Prostate gland (tissue), 2 donors: ENCODE measurements at regions not wholly inside any gene's neighbourhood (a gene's known extent, or its start where the extent isn't known, plus 50 kb on each side); places are given as distances from the start of the nearest gene placed in this dataset.

ENCODE experiments used
- POLR2A ChIP-seq: fragments of 450-650 bp; IDR thresholded peaks from one replicate; pipeline ENCODE4 v1.6.1; 2016; ENCODE audit warnings: antibody characterized with exemption, mild to moderate bottlenecking
- POLR2AphosphoS5 ChIP-seq: sonication (generic); formaldehyde crosslinking; IDR thresholded peaks from one replicate; pipeline ENCODE4 v1.6.1; 2017; ENCODE audit warnings: antibody characterized with exemption
- TF ChIP-seq, protein P1 (sequence below), 4 experiments: fragments of 200-600 bp in 2 of 4; fragments of 450-650 bp in 2 of 4; sonication (generic) in 2 of 4; IDR thresholded peaks; 1 replicate in 3 of 4; 2 replicates in 1 of 4; pipeline ENCODE4 v1.5.1; 2016 to 2019; ENCODE audit warnings: antibody characterized with exemption in 4 of 4, mild to moderate bottlenecking in 2 of 4, moderate library complexity in 2 of 4

DNA sequence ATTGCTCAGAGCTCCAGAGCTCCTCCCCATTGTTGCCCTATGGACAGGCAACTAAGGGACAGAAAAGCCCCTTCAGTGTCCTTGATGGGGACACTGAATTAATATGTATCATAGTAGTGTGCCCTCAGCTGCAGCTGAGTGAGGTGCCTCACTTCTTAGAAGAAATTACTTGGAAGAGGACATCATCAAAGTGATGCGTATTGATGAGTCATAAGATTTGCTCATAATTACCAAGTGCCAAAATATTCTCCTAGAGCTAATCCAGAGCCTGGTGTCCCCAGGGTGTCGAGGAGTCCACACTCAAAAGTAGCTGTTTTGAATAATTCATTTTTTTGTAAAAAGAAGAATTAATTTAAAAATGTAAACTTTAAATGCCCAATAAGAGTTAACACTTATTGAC is 200.7 kb upstream of the SEMA6D start:
- TF ChIP-seq, protein P1, sequence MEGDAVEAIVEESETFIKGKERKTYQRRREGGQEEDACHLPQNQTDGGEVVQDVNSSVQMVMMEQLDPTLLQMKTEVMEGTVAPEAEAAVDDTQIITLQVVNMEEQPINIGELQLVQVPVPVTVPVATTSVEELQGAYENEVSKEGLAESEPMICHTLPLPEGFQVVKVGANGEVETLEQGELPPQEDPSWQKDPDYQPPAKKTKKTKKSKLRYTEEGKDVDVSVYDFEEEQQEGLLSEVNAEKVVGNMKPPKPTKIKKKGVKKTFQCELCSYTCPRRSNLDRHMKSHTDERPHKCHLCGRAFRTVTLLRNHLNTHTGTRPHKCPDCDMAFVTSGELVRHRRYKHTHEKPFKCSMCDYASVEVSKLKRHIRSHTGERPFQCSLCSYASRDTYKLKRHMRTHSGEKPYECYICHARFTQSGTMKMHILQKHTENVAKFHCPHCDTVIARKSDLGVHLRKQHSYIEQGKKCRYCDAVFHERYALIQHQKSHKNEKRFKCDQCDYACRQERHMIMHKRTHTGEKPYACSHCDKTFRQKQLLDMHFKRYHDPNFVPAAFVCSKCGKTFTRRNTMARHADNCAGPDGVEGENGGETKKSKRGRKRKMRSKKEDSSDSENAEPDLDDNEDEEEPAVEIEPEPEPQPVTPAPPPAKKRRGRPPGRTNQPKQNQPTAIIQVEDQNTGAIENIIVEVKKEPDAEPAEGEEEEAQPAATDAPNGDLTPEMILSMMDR (IDR thresholded peaks at IDR 0.05) = no peak
- no peak for TF ChIP-seq POLR2A
- TF ChIP-seq POLR2AphosphoS5 = no peak
